Breast epithelium (tissue), 3 donors: ENCODE measurements at regions not wholly inside any gene's neighbourhood (a gene's known extent, or its start where the extent isn't known, plus 50 kb on each side); places are given as distances from the start of the nearest gene placed in this dataset.

Experiments used
- CTCF ChIP-seq, 3 donors: fragments of 450-650 bp; IDR thresholded peaks; one replicate each; pipeline ENCODE4 v1.5.1; 2016 to 2017; ENCODE audit warnings: antibody characterized with exemption in 3 of 3, mild to moderate bottlenecking in 3 of 3, moderate library complexity in 3 of 3
- POLR2A ChIP-seq: fragments of 450-650 bp; IDR thresholded peaks from one replicate; pipeline ENCODE4 v1.6.1; 2016; ENCODE audit warnings: antibody characterized with exemption, mild to moderate bottlenecking, moderate library complexity

DNA sequence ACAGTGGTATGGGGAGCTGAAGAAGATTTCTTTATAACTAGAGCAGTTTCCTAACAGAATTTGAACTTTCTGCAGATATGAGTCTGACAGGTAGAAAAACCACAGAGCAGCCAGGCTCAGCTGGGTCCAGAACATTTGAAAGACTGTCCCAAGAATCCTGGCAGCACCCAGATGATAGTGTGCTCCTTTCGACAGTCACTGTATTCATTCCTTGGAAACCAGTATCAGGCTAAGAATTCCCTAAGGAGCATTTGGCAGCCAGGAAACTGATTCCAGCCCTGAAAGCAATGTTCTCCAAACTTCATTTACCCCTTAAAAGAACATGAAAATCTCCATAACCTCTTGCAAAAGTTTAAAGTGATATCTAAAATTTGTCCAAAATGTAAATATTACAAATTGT lies 123.0 kb upstream of the MTAP start:
- TF ChIP-seq CTCF (IDR thresholded peaks at IDR 0.05): no peak
- TF ChIP-seq POLR2A: no peak
